Suprapubic skin (tissue), 4 donors: ENCODE measurements at regions not wholly inside any gene's neighbourhood (a gene's known extent, or its start where the extent isn't known, plus 50 kb on each side); places are given as distances from the start of the nearest gene placed in this dataset.
"Not testable (repeated sequence)": the region's sequence is repeated elsewhere in the genome, so short reads cannot be mapped to it uniquely, and the experiment has no call there.

Source experiments
- DNase-seq, 2 donors: peaks; one replicate each; pipeline ENCODE4 v3.0.0-alpha.2; 2019; ENCODE audit warnings: low spot score in 2 of 2
- H3K27ac ChIP-seq: fragments of 200-600 bp; sonication (generic); one replicate; pipeline ENCODE4 v1.5.1; 2019
- H3K27me3 ChIP-seq: fragments of 200-600 bp; sonication (generic); one replicate; pipeline ENCODE4 v1.5.1; 2019
- H3K36me3 ChIP-seq: fragments of 200-600 bp; sonication (generic); one replicate; pipeline ENCODE4 v1.5.1; 2019
- H3K4me1 ChIP-seq: fragments of 200-600 bp; sonication (generic); one replicate; pipeline ENCODE4 v1.5.1; 2019
- H3K4me3 ChIP-seq: fragments of 200-600 bp; sonication (generic); one replicate; pipeline ENCODE4 v1.5.1; 2019; ENCODE audit warnings: mild to moderate bottlenecking
- H3K9me3 ChIP-seq: fragments of 200-600 bp; sonication (generic); one replicate; pipeline ENCODE4 v1.5.1; 2019
- EP300 ChIP-seq: sonication (generic); formaldehyde crosslinking; IDR thresholded peaks from one replicate; pipeline ENCODE4 v1.6.1; 2017; ENCODE audit warnings: antibody characterized with exemption
- POLR2A ChIP-seq, 2 donors: fragments of 450-650 bp; IDR thresholded peaks; one replicate each; pipeline ENCODE4 v1.6.1; 2017; ENCODE audit warnings: antibody characterized with exemption in 2 of 2, mild to moderate bottlenecking in 2 of 2, moderate library complexity in 2 of 2
- POLR2AphosphoS5 ChIP-seq, 3 donors: sonication (generic); formaldehyde crosslinking; IDR thresholded peaks; one replicate each; pipeline ENCODE4 v1.6.1; 2017; ENCODE audit warnings: antibody characterized with exemption in 3 of 3
- WGBS: methylation state at CpG from one replicate; pipeline ENCODE4 v1.1.5; 2018; 5-methylcytosine and 5-hydroxymethylcytosine counted together
- TF ChIP-seq, protein P1 (sequence below), 2 donors: fragments of 200-600 bp in 1 of 2; fragments of 450-650 bp in 1 of 2; sonication (generic) in 1 of 2; IDR thresholded peaks; one replicate each; pipeline ENCODE4 v1.5.1; 2016 to 2019; ENCODE audit warnings: antibody characterized with exemption in 2 of 2, mild to moderate bottlenecking in 1 of 2, moderate library complexity in 1 of 2

DNA sequence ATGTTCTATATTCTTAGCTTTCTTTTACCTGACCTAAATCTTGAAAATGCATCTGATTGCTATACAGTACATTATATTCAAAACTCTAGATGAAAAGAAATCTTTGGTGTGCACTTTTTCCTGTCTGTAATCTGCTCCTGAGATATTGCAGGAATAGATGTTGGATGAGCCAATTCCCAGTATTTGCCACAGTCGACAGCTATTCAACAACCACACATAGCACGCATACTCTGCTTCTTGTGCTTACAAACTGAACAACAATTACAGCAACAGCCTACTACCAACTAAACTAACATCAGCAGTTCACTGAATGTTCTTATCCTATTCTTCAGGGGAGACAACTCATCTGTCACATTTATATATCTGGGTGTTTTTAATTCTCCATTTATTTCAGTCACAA is 573.9 kb upstream of the GRID2 start:
- no peak for DNase-seq
- Histone ChIP-seq H3K27ac (no peak overlapping the region), H3K9me3 (no peaks in the 10 kb centered on the region), H3K4me3 (no peak overlapping the region), H3K27me3 (no peaks in the 10 kb centered on the region), H3K36me3 (no peaks in the 10 kb centered on the region), H3K4me1 (no peaks in the 10 kb centered on the region)
- TF ChIP-seq POLR2AphosphoS5 (IDR thresholded peaks at IDR 0.05) (no peak), POLR2A (IDR thresholded peaks at IDR 0.05) (no peak), EP300 (no peak)
- TF ChIP-seq, protein P1, sequence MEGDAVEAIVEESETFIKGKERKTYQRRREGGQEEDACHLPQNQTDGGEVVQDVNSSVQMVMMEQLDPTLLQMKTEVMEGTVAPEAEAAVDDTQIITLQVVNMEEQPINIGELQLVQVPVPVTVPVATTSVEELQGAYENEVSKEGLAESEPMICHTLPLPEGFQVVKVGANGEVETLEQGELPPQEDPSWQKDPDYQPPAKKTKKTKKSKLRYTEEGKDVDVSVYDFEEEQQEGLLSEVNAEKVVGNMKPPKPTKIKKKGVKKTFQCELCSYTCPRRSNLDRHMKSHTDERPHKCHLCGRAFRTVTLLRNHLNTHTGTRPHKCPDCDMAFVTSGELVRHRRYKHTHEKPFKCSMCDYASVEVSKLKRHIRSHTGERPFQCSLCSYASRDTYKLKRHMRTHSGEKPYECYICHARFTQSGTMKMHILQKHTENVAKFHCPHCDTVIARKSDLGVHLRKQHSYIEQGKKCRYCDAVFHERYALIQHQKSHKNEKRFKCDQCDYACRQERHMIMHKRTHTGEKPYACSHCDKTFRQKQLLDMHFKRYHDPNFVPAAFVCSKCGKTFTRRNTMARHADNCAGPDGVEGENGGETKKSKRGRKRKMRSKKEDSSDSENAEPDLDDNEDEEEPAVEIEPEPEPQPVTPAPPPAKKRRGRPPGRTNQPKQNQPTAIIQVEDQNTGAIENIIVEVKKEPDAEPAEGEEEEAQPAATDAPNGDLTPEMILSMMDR (IDR thresholded peaks at IDR 0.05), result no peak
- 97% methylated on average over 2 of the region's 2 CpGs for WGBS

DNA sequence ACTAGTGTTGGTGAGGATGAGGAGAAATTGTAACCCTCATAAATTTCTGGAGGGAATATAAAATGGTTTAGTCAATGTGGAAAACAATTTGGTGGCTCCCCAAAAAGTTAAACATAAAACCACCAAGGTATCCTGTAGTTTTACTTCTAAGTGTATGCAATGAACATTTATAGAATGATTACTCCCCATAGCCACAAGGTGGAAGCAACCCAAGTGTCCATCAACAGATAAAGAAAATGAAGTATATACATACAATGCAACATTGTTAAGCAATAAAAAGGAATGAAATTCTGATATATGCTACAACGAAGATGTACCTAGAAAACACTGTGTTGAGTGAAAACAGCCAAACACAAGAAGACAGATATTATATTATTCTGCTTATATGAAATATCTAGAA is 569.1 kb upstream of the GRID2 start:
- no peaks in the 10 kb centered on the region for H3K9me3 ChIP-seq
- H3K4me3 ChIP-seq, result no peak overlapping the region
- no peaks in the 10 kb centered on the region for H3K4me1 ChIP-seq
- WGBS, result 79% methylated on average over 1 of the region's 1 CpG
- no peaks in the 10 kb centered on the region for H3K27me3 ChIP-seq
- DNase-seq, result no peak
- no peak overlapping the region for H3K27ac ChIP-seq
- TF ChIP-seq POLR2A (IDR thresholded peaks at IDR 0.05) (no peak), EP300 (no peak), POLR2AphosphoS5 (IDR thresholded peaks at IDR 0.05) (no peak)
- TF ChIP-seq, protein P1 (IDR thresholded peaks at IDR 0.05), result no peak
- no peaks in the 10 kb centered on the region for H3K36me3 ChIP-seq

DNA sequence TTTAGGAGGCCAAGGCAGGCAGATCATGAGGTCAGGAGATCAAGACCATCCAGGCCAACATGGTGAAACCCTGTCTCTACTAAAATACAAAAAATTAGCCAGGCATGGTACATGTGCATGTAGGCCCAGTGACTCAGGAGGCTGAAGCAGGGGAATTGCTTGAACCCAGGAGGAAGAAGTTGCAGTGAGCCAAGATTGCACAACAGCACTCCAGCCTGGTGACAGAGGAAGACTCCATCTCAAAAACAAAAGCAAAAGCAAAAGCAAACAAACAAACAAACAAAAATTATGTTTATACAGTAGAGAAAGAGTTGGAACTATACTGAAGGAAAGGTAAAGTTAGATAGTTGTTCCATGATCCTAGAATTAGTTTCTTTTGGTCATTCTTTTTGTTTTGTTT is 564.9 kb upstream of the GRID2 start:
- H3K4me3 ChIP-seq, H3K27me3 ChIP-seq, H3K36me3 ChIP-seq, H3K4me1 ChIP-seq, H3K9me3 ChIP-seq, DNase-seq, H3K27ac ChIP-seq: not testable (repeated sequence)

DNA sequence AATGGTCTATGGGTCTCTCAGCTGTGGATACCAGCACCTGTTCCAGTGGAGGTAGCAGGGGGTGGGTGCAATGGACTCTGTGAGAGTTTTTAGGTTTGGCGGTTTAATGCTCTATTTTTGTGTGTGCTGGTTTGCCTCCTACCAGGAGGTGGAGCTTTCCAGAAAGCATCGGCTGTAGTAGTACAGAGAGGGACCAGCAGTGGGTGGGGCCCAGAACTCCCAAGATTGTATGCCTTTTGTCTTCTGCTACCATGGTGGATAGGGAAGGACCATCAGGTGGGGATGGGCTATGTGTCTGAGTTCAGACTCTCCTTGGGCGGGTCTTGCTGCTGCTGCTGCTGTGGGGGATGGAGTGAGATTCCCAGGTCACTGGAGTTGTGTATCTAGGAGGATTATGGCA is 557.2 kb upstream of the GRID2 start:
- DNase-seq, result no peak
- WGBS, result 93% methylated on average over 2 of the region's 3 CpGs
- Histone ChIP-seq H3K36me3 (no peaks in the 10 kb centered on the region), H3K9me3 (no peaks in the 10 kb centered on the region), H3K27me3 (no peaks in the 10 kb centered on the region), H3K4me3 (no peak overlapping the region), H3K27ac (no peak overlapping the region), H3K4me1 (no peaks in the 10 kb centered on the region)
- no peak for TF ChIP-seq EP300
- TF ChIP-seq POLR2AphosphoS5 (IDR thresholded peaks at IDR 0.05), result no peak
- no peak for TF ChIP-seq POLR2A (IDR thresholded peaks at IDR 0.05)
- TF ChIP-seq, protein P1 (IDR thresholded peaks at IDR 0.05), result no peak

DNA sequence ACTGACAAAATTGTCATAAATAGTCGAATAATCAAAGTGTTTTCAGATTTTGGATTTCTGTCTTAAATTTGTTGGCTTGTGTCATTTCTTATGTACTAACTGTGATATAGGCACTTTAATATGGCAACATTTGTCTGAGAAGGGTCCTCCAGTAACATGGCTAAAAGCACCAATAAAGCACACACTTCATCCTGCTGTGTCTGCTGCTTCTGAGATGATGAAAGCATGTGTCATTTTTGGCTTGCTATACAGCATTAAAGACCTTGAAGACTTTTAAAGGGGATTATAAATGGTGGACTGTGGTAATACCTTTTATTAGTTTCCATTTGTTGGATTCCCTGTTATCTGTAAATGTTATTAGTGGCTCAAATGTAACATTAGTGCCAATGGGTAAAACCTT is 551.8 kb upstream of the GRID2 start:
- H3K27ac ChIP-seq, result no peak overlapping the region
- 92% methylated on average over 1 of the region's 1 CpG for WGBS

DNA sequence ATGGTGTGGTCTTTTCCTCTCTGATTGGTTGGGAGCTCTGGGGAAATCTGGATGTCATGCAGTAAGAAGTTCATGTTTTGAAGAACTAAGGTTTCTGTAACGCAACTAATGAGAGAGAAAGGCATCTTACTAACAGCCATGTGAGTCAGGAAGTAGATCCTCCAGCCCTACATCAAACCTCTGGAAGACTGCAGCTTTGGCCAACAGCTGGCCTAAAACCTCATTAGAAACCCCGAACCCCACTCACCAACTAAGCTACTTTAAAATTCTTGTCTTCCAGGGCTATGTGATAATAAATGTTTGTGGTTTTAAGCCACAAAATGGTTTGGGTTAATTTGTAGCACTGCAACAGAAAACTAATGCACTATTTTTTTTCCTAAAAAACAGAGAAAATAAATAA is 549.0 kb upstream of the GRID2 start:
- Histone ChIP-seq H3K9me3 (no peaks in the 10 kb centered on the region), H3K27ac (no peak overlapping the region), H3K4me1 (no peaks in the 10 kb centered on the region), H3K36me3 (no peaks in the 10 kb centered on the region), H3K27me3 (no peaks in the 10 kb centered on the region), H3K4me3 (no peak overlapping the region)
- no peak for DNase-seq
- no peak for TF ChIP-seq EP300
- TF ChIP-seq POLR2AphosphoS5 (IDR thresholded peaks at IDR 0.05), result no peak
- no peak for TF ChIP-seq POLR2A (IDR thresholded peaks at IDR 0.05)
- TF ChIP-seq, protein P1 (IDR thresholded peaks at IDR 0.05), result no peak
- WGBS, result 79% methylated on average over 2 of the region's 2 CpGs

More for the DNA sequence above, 551.8 kb upstream of the GRID2 start:
- DNase-seq, result no peak
- Histone ChIP-seq H3K4me3 (no peak overlapping the region), H3K9me3 (no peaks in the 10 kb centered on the region), H3K4me1 (no peaks in the 10 kb centered on the region), H3K36me3 (no peaks in the 10 kb centered on the region), H3K27me3 (no peaks in the 10 kb centered on the region)
- TF ChIP-seq EP300 (no peak), POLR2A (IDR thresholded peaks at IDR 0.05) (no peak)
- TF ChIP-seq, protein P1 (IDR thresholded peaks at IDR 0.05), result no peak
